ENCODE measurements at regions not wholly inside any gene's neighbourhood (a gene's known extent, or its start where the extent isn't known, plus 50 kb on each side); places are given as distances from the start of the nearest gene placed in this dataset.

GRCh38 chr2:66930339-66931220 is 466.6 kb upstream of the ETAA1 start:
- Histone ChIP-seq H3K4me3 (ENCODE audit: low read depth, low read length) (no peak overlapping the region), H3K4me1 (ENCODE audit: control insufficient read depth, insufficient read depth, low read length) (peaks cover 4% of the 10 kb centered on the region), H3K9me3 (ENCODE audit: control insufficient read depth, insufficient read depth, low read depth, low read length) (no peaks in the 10 kb centered on the region), H3K27ac (ENCODE audit: extremely low read depth, low read depth, low read length) (no peak overlapping the region), H3K36me3 (ENCODE audit: control insufficient read depth in 2 of 2, insufficient read depth in 1 of 2, low read length in 2 of 2) (no peaks in the 10 kb centered on the region)
- ChIA-PET CTCF (interaction anchor here (0.7 kb wide), 1 partner anchor 866 kb away, joined by 3 read pairs; no protein-coding TSS in a partner anchor), POLR2A (no interaction called here)
- no peak for TF ChIP-seq ZBTB20 (tag by site-specific recombination; IDR thresholded peaks at IDR 0.05)
- no peak for TF ChIP-seq PRDM4 (tag by site-specific recombination; IDR thresholded peaks at IDR 0.05)
- TF ChIP-seq ZNF621 (tag by site-specific recombination; IDR thresholded peaks at IDR 0.05) = no peak
- no peak for TF ChIP-seq ZNF777 (tag by site-specific recombination; IDR thresholded peaks at IDR 0.05; ENCODE audit: borderline replicate concordance)
- no peak for TF ChIP-seq ZNF274 (IDR thresholded peaks at IDR 0.05; ENCODE audit: low read length)
- TF ChIP-seq ZNF274 (tag by site-specific recombination; IDR thresholded peaks at IDR 0.05; ENCODE audit: borderline replicate concordance) = no peak
- no peak for TF ChIP-seq ELK4 (IDR thresholded peaks at IDR 0.05; ENCODE audit: borderline replicate concordance, low read depth, low read length)
- TF ChIP-seq ZBTB48 (tag by site-specific recombination; IDR thresholded peaks at IDR 0.05) = no peak

GRCh38 chr2:66938471-66938967 is 458.6 kb upstream of the ETAA1 start:
- Histone ChIP-seq H3K9me3 (ENCODE audit: control insufficient read depth, insufficient read depth, low read depth, low read length) (no peaks in the 10 kb centered on the region), H3K4me1 (ENCODE audit: control insufficient read depth, insufficient read depth, low read length) (0 out of 2 replicates have a peak, but pooled peaks cover 2% of the 10 kb centered on the region), H3K4me3 (ENCODE audit: low read depth, low read length) (no peak overlapping the region), H3K27ac (ENCODE audit: extremely low read depth, low read depth, low read length) (no peak overlapping the region), H3K36me3 (ENCODE audit: control insufficient read depth in 2 of 2, insufficient read depth in 1 of 2, low read length in 2 of 2) (no peaks in the 10 kb centered on the region)
- POLR2A ChIA-PET = no interaction called here
- CTCF ChIA-PET = interaction anchor here (0.6 kb wide), 1 partner anchor 320 kb away, joined by 3 read pairs; no protein-coding TSS in a partner anchor
- TF ChIP-seq ZNF423 (tag by site-specific recombination; IDR thresholded peaks at IDR 0.05) (no peak), SETDB1 (IDR thresholded peaks at IDR 0.05; ENCODE audit: insufficient read length, low read length) (no peak), ZNF624 (tag by site-specific recombination; IDR thresholded peaks at IDR 0.05) (no peak), SCRT2 (tag by site-specific recombination; IDR thresholded peaks at IDR 0.05) (no peak), PBX3 (CRISPR knock-in tag; IDR thresholded peaks at IDR 0.05) (no peak), PATZ1 (tag by site-specific recombination; IDR thresholded peaks at IDR 0.05) (no peak), HOXA7 (CRISPR knock-in tag; IDR thresholded peaks at IDR 0.05; ENCODE audit: borderline replicate concordance) (no peak), ZNF335 (tag by site-specific recombination; conservative IDR thresholded peaks at IDR 0.05) (no peak), ZNF510 (tag by site-specific recombination; IDR thresholded peaks at IDR 0.05; ENCODE audit: insufficient replicate concordance) (no peak), ZNF658 (tag by site-specific recombination; IDR thresholded peaks at IDR 0.05) (no peak), ZNF266 (tag by site-specific recombination; IDR thresholded peaks at IDR 0.05; ENCODE audit: low read depth) (no peak), ZNF548 (tag by site-specific recombination; IDR thresholded peaks at IDR 0.05) (no peak), ZNF366 (tag by site-specific recombination; conservative IDR thresholded peaks at IDR 0.05) (no peak), ZNF473 (tag by site-specific recombination; IDR thresholded peaks at IDR 0.05) (no peak), TCF7L2 (IDR thresholded peaks at IDR 0.05; ENCODE audit: borderline replicate concordance, low read depth, low read length) (no peak), ZNF555 (tag by site-specific recombination; conservative IDR thresholded peaks at IDR 0.05) (no peak), ZNF777 (tag by site-specific recombination; IDR thresholded peaks at IDR 0.05; ENCODE audit: borderline replicate concordance) (no peak)
